IMR-90 (cell line): ENCODE measurements at regions not wholly inside any gene's neighbourhood (a gene's known extent, or its start where the extent isn't known, plus 50 kb on each side); places are given as distances from the start of the nearest gene placed in this dataset.
"Not testable (repeated sequence)": the region's sequence is repeated elsewhere in the genome, so short reads cannot be mapped to it uniquely, and the experiment has no call there.

Source experiments
- ATAC-seq: fragments of 200-7000 bp; cut with Tn5 transposase; 2 replicates; pipeline ENCODE4 v1.9.1; 2020; ENCODE audit warnings: low read depth, mild to moderate bottlenecking, moderate library complexity
- BruUV-seq: library from RNA; stranded (reverse); fragments of 400-500 nt; replicated peaks from 2 replicates; lab custom pipeline; 2021; lab: Mats Ljungman, UMichigan
- CTCF ChIA-PET: fragments of 300-600 bp; formaldehyde crosslinking; extraction: SDS; loops from one replicate; lab custom pipeline; 2021; ENCODE audit warnings: antibody characterized with exemption; lab: Yijun Ruan, JAX
- POLR2A ChIA-PET: fragments of 300-600 bp; sonication (Branson Sonifier 250); formaldehyde crosslinking; loops from one replicate; lab custom pipeline; 2022; ENCODE audit warnings: antibody characterized with exemption; ENCODE audit not compliant: unreplicated experiment; lab: Charles Lee
- DNase-seq: peaks from one replicate; pipeline ENCODE4 v3.0.0; 2013
- H2AFZ ChIP-seq: replicated peaks from 2 replicates; pipeline ENCODE3; 2013; ENCODE audit warnings: low read length, mild to moderate bottlenecking; ENCODE audit not compliant: poor library complexity
- H2AK5ac ChIP-seq: 2 replicates; pipeline ENCODE4 v1.6.1; 2013; ENCODE audit warnings: low read depth, low read length, inconsistent platforms
- H2AK9ac ChIP-seq: replicated peaks from 2 replicates; pipeline ENCODE3; 2013; ENCODE audit warnings: mild to moderate bottlenecking, low read depth, low read length, moderate library complexity; ENCODE audit not compliant: poor library complexity
- H2BK120ac ChIP-seq: 2 replicates; pipeline ENCODE4 v1.6.1; 2013; ENCODE audit warnings: low read depth, low read length, inconsistent platforms
- H2BK15ac ChIP-seq: 3 replicates; pipeline ENCODE4 v1.6.1; 2013; ENCODE audit warnings: low read depth, low read length, inconsistent platforms
- H2BK20ac ChIP-seq: 2 replicates; pipeline ENCODE4 v1.6.1; 2013; ENCODE audit warnings: low read depth, mild to moderate bottlenecking, inconsistent platforms, low read length, moderate library complexity
- H2BK5ac ChIP-seq: 2 replicates; pipeline ENCODE4 v1.6.1; 2013; ENCODE audit warnings: mild to moderate bottlenecking, low read depth, low read length, inconsistent platforms; ENCODE audit not compliant: poor library complexity, severe bottlenecking
- H3K14ac ChIP-seq: replicated peaks from 2 replicates; pipeline ENCODE4 v1.6.1; 2013; ENCODE audit warnings: low read depth, low read length, inconsistent platforms
- H3K18ac ChIP-seq: 2 replicates; pipeline ENCODE4 v1.6.1; 2013; ENCODE audit warnings: low read depth, low read length, control low read depth
- H3K23ac ChIP-seq: 2 replicates; pipeline ENCODE4 v1.6.1; 2013; ENCODE audit warnings: low read depth, low read length, inconsistent platforms
- H3K27ac ChIP-seq: 2 replicates; pipeline ENCODE4 v1.5.1; 2013; ENCODE audit warnings: mild to moderate bottlenecking, control low read depth, low read length; ENCODE audit not compliant: insufficient read depth
- H3K27me3 ChIP-seq: 2 replicates; pipeline ENCODE4 v1.6.1; 2013; ENCODE audit warnings: low read length; ENCODE audit not compliant: control insufficient read depth, insufficient read depth
- H3K36me3 ChIP-seq: 2 replicates; pipeline ENCODE4 v1.6.1; 2013; ENCODE audit warnings: low read length, mixed read lengths; ENCODE audit not compliant: control insufficient read depth, insufficient read depth
- H3K4ac ChIP-seq: 2 replicates; pipeline ENCODE4 v1.6.1; 2013; ENCODE audit warnings: low read depth, low read length, inconsistent platforms
- H3K4me1 ChIP-seq: 2 replicates; pipeline ENCODE4 v1.6.1; 2013; ENCODE audit warnings: low read length, mixed read lengths; ENCODE audit not compliant: control insufficient read depth, insufficient read depth
- H3K4me2 ChIP-seq: 2 replicates; pipeline ENCODE4 v1.6.1; 2013; ENCODE audit warnings: low read depth, mild to moderate bottlenecking, control low read depth, low read length, moderate library complexity
- H3K4me3 ChIP-seq: 2 replicates; pipeline ENCODE4 v1.5.1; 2013; ENCODE audit warnings: low read depth, mild to moderate bottlenecking, control low read depth, low read length, moderate library complexity; ENCODE audit not compliant: insufficient read depth
- H3K56ac ChIP-seq: 2 replicates; pipeline ENCODE4 v1.6.1; 2013; ENCODE audit warnings: low read length, inconsistent platforms; ENCODE audit not compliant: insufficient read depth; ENCODE audit errors: extremely low read depth
- H3K79me1 ChIP-seq, 2 experiments: 2 replicates each; pipeline ENCODE4 v1.6.1; 2013; ENCODE audit warnings: low read length in 2 of 2, inconsistent platforms in 1 of 2, low read depth in 1 of 2
- H3K9ac ChIP-seq: 2 replicates; pipeline ENCODE4 v1.6.1; 2013; ENCODE audit warnings: low read depth, low read length, control low read depth
- H3K9me1 ChIP-seq: 2 replicates; pipeline ENCODE4 v1.6.1; 2013; ENCODE audit warnings: low read length, inconsistent platforms; ENCODE audit not compliant: insufficient read depth
- H3K9me3 ChIP-seq: 2 replicates; pipeline ENCODE4 v1.6.1; 2013; ENCODE audit warnings: low read length; ENCODE audit not compliant: control insufficient read depth, insufficient read depth
- H4K20me1 ChIP-seq: 2 replicates; pipeline ENCODE4 v1.6.1; 2013; ENCODE audit warnings: low read length, inconsistent platforms; ENCODE audit not compliant: insufficient read depth
- H4K5ac ChIP-seq: 2 replicates; pipeline ENCODE4 v1.6.1; 2013; ENCODE audit warnings: mild to moderate bottlenecking, low read depth, low read length, control low read depth
- H4K8ac ChIP-seq, 2 experiments: 2 replicates each; pipeline ENCODE4 v1.6.1; 2013; ENCODE audit warnings: low read depth in 2 of 2, low read length in 2 of 2, control low read depth in 1 of 2, inconsistent platforms in 1 of 2
- H4K91ac ChIP-seq: 2 replicates; pipeline ENCODE4 v1.6.1; 2013; ENCODE audit warnings: low read depth, low read length, inconsistent platforms; ENCODE audit not compliant: insufficient read depth
- WGBS, 2 experiments: methylation state at CpG; one replicate each; pipeline versions ENCODE4 v1.1.5 to v1.1.7; 2013; ENCODE audit warnings: missing lambda C conversion rate in 2 of 2; ENCODE audit not compliant: insufficient read length in 1 of 2; ENCODE audit errors: extremely low coverage in 2 of 2; 5-methylcytosine and 5-hydroxymethylcytosine counted together
- dilution Hi-C: fragments of 300-500 bp; cut with HindIII; formaldehyde crosslinking; loops from one replicate; pipeline ENCODE4 v1.14.3; 2018; ENCODE audit warnings: low sequenced_read_pairs; ENCODE audit not compliant: unreplicated experiment
- in situ Hi-C: fragments of 300-500 bp; cut with MboI; formaldehyde crosslinking; loops from 3 replicates; pipeline ENCODE4 v1.14.3; 2019; ENCODE audit warnings: low sequenced_read_pairs, inconsistent platforms, mixed read lengths
- intact Hi-C: fragments of 100-400 bp; cut with micrococcal nuclease; formaldehyde crosslinking; loops from 2 replicates; pipeline ENCODE4 v1.10.0; 2022

DNA sequence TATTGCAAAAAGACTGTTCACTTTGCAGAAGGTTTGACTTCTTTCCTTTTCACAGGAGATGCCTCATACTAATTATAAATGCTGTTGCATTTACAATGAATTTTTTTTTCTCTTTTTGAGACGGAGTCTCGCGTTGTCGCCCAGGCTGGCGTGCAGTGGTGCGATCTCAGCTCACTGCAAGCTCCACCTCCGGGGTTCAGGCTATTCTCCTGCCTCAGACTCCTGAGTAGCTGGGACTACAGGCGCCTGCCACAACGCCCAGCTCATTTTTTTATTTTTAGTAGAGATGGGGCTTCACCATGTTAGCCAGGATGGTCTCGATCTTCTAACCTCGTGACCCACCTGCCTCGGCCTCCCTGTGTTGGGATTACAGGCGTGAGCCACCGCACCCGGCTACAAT, 290.5 kb upstream of the GATB start:
- H2AK5ac ChIP-seq, H2BK5ac ChIP-seq, H2BK120ac ChIP-seq, H2AFZ ChIP-seq, H3K27ac ChIP-seq, ATAC-seq, H3K9me1 ChIP-seq, H3K4ac ChIP-seq, BruUV-seq, H4K20me1 ChIP-seq, H3K56ac ChIP-seq, DNase-seq, intact Hi-C loops, H3K14ac ChIP-seq, H4K8ac ChIP-seq, POLR2A ChIA-PET, H3K36me3 ChIP-seq, H3K79me1 ChIP-seq, H3K4me1 ChIP-seq, H3K9me3 ChIP-seq, H4K91ac ChIP-seq, H3K18ac ChIP-seq, in situ Hi-C loops, H3K27me3 ChIP-seq, H3K4me3 ChIP-seq, H4K5ac ChIP-seq, H2BK20ac ChIP-seq, H2AK9ac ChIP-seq, CTCF ChIA-PET, H3K9ac ChIP-seq, H3K4me2 ChIP-seq, dilution Hi-C loops, H3K23ac ChIP-seq: not testable (repeated sequence)
- peak overlapping the region; percentile 21; the same call in 1 of the 3 replicates for H2BK15ac ChIP-seq
- 87% methylated on average over 5 of the region's 15 CpGs; no CpG with 5 or more reads in 1 of the 2 experiments for WGBS, 2 experiments
